Posterior cingulate gyrus (tissue), 11 donors: ENCODE measurements at regions not wholly inside any gene's neighbourhood (a gene's known extent, or its start where the extent isn't known, plus 50 kb on each side); places are given as distances from the start of the nearest gene placed in this dataset.

ENCODE experiments used
- DNase-seq, 10 donors: peaks; one replicate each; pipeline versions ENCODE4 v3.0.0 to v3.0.0-alpha.2; 2020 to 2021; ENCODE audit warnings: mixed read lengths in 3 of 10
- intact Hi-C: fragments of 100-400 bp; cut with DNase I; formaldehyde crosslinking; loops from one replicate; pipeline ENCODE4 v1.15.1; 2023

GRCh38 chr2:223500709-223501108 is 101.5 kb downstream of the SCG2 start:
- no peak for DNase-seq
- intact Hi-C loops, result no loop called here

- intact Hi-C loops, result no loop called here
- DNase-seq, result no peak
Observed at GRCh38 chr2:223501641-223502040, 100.5 kb downstream of the SCG2 start.

- no peak for DNase-seq
- intact Hi-C loops, result no loop called here
Observed at GRCh38 chr2:223503746-223504145, 98.4 kb downstream of the SCG2 start.

DNA sequence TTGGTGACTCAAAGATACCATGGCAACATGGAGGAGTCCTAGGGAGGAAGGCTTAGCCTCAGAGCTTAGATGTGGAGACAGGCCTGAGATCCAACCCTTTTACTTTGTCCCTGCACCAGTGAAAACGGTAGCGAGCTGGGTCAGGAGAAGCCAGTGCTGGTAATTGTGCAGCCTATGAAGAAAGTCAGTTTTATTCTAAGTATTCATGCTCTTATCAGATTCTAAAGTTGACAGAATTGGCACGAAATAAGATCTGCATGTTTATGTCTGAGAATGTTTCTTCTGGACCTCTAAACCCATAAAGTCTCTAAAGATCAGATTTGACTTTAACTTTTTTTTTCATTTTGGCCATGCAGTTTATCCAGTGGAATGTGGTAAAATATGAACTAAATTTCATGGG is 93.8 kb downstream of the SCG2 start:
- DNase-seq, result no peak
- intact Hi-C loops, result no loop called here

DNA sequence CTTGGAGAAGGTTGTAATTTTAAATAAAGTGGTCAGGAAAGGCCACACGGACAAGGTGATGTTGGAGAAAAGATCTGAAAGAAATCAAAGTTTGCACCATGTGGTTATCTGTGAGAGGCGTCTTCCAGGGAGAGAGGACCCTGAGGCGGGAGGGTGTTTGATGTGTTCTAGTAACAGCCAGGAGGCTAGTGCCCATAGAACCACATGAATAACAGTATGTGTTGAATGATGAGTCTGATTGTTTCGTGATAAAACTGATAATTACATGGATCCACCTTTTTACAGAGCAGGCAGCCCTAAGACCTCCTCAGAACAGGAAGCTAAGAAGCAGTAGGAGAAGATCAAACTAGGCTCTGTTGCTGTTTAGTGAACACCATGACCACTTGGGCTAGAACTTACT is 91.4 kb downstream of the SCG2 start:
- DNase-seq, result no peak
- intact Hi-C loops, result no loop called here

GRCh38 chr2:223511168-223511567 is 91.0 kb downstream of the SCG2 start:
- peak in 2 of 10 donors; percentile 56 to 60 for DNase-seq
- intact Hi-C loops, result no loop called here

DNA sequence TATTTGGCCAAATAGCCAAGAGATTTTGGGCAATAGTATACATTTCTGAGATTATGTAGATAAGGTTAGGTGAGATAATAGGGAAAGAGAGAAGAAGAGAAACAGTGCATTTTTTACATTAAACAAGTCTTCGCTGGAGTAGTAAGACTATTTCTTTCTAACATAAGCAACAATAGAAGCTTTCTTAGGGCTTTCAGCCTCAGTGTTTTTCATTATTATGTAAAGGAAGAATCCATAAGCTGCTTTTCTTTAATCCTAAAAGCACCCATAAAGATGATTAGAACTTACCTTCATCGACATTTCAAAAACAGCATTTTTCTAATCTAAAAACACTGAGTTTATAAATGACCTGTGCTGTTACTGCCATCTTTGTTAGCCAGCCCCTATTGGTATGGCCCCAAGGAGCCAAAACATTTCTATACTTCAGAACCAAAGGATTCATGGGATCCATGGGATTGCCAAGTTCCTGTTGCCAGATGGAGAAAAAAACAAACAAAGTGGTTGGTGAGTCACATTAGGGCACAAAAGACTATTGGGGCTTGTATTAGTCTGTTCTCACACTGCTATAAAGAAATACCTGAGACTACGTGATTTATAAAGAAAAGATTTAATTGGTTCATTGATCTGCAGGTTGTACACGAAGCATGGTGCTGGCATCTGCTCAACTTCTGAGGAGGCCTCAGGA is 88.2 kb downstream of the SCG2 start:
- DNase-seq, result no peak
- intact Hi-C loops, result no loop called here

DNA sequence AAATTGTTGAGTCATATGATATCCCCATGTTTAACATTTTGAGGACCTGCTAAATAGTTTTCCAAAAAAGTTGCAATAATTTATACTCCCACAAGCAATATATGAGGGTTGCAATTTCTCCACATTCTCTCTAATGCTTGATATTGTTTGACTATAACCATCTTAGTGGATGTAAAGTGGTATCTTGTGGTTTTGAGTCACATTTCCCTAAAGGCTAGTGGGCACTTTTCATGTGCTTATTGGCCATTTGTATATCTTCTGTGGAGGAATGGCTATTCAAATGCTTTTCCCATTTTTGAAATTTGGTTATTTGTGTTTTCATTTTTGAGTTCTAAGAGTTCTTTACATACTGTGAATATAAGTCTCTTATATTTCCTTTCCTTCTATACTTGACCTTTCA is 82.7 kb downstream of the SCG2 start:
- intact Hi-C loops, result no loop called here
- no peak for DNase-seq

- intact Hi-C loops, result no loop called here
- no peak for DNase-seq
Observed at GRCh38 chr2:223522796-223523195, 79.4 kb downstream of the SCG2 start.

DNA sequence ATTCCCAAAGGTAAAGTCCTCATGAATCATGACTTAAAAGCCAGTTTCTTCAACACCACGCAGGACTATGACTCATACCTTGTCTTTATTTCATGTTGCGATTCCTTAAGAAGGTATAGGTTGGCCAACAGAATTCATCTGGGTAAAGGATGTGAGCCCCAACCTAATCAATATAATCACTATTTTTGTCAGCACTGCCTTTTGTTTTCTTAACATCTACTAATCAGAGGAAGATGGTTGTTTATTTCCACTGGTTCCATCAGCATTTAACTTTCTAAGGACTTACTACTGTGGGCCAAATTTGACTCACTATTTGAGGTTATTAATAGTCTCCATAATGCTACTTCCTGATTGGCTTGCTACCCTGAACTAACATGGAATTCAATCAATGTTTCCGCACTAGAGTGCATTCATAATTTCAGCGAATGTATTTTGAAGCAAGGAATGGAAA is 78.6 kb downstream of the SCG2 start:
- DNase-seq, result no peak
- intact Hi-C loops, result no loop called here

DNA sequence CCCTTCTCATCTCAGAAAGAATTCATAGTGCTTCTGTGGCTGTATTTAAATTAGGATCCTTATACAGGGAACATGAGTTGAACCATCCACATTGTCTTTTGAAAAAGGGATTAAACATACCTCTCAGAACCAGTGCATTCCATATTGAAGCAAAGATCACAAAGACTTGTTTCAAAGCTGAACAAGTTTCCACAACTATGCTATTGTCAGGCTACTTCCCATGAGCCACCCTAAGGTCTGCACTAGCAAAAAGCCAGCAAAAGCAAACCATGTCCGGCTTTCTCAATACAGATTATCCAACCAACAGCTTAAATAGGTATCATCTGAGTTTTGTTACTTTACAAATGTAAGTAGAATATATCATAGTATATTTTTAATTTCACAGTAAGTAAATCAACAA is 78.1 kb downstream of the SCG2 start:
- intact Hi-C loops, result no loop called here

DNA sequence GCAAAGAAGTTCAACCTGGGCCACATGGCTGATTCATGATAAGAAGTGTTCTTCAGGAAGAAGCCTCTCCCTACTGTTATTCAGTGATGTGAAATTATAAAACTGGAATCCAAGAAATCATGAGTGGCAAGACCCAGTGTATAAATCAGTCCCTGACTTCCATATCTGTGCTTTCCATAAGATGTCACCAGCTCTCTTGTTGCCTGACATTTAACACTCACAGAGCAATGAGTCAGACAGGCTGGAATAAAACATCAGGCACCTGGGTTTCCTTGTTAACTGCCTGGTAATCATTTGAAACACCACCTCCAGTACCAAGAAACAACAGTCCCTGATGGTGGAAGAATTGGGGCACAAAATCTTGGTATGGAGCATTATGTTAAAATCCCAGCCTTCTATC is 76.1 kb downstream of the SCG2 start:
- intact Hi-C loops, result no loop called here
- no peak for DNase-seq

More for the DNA sequence above, 78.1 kb downstream of the SCG2 start:
- no peak for DNase-seq

DNA sequence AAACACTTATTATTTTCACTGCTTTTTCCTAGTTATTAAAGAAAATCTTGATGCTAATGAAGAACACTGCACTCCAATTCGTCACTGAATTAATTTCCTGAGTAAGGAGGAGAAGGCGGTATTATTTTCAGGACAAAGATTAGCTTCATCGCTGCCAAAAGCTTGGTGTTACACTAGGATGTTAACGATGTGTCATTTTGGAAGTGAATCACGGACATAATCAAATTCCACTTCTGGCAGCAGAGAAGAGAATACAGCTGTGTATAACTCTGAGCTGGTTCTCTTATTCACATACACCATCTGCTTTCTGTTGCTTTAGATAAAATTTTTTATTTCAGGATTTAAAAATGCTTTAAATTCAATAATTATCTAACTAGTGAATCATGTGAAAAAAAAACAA is 74.1 kb downstream of the SCG2 start:
- no peak for DNase-seq
- intact Hi-C loops, result no loop called here

GRCh38 chr2:223529696-223530095 is 72.5 kb downstream of the SCG2 start:
- intact Hi-C loops, result no loop called here
- DNase-seq, result no peak

DNA sequence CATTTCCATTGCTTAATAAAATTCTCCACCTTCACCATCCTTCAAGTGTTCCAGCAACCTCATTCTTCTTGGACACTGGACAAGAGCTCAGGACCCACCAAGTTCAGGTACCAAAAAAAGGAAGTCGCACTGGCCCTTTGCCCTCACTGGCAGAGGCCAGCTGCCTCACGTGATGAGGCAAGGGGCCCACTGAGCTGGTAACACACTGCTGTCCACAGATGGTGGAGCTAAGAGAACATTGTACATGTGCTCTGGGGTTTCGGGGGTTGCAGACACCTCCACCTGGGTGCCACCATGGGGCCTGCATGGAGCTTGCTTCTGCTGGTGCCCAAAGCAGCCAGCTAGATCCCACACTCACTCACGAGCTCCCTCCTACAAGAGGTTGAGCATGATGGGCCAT is 71.3 kb downstream of the SCG2 start:
- intact Hi-C loops, result no loop called here
- DNase-seq, result peak in 2 of 10 donors; percentile 56 to 67

DNA sequence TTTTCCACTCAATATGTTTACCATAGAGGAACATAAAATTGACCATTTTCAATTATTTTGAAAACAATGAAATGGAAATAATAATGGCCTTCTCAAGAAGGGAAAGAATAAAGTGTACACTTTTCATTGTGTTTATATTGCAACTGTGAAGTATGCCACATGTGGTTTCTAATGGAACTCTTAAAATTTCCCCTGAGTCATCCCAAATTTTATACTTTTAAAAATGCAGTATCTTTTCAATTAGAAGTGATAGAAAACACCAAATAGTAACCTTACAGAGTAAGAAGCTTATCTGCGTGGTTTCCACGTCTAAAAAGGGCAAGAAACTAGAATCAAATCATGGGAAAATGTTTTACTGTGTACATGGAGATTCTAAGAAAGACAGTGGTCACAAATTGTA is 70.0 kb downstream of the SCG2 start:
- intact Hi-C loops, result no loop called here
- DNase-seq, result no peak

DNA sequence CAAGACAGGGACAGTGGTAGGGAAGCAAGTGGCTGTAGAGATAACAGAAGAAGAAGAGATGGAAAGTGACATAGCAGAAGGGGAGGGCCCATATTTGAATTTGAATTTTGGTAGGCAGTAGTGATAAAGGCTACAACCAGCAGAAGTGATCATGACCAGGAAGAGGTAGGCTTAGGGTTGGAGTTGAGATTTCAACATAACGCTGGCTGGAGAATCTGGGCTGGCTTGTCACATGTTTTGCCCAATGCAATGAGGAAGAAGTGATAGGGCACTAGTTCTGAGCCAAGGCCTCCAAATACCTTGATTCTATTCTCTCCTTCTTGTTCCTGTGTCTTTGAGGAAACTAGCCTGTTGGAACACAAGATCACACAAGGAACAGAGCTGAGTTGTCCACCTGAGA is 69.4 kb downstream of the SCG2 start:
- no peak for DNase-seq
- intact Hi-C loops, result no loop called here

DNA sequence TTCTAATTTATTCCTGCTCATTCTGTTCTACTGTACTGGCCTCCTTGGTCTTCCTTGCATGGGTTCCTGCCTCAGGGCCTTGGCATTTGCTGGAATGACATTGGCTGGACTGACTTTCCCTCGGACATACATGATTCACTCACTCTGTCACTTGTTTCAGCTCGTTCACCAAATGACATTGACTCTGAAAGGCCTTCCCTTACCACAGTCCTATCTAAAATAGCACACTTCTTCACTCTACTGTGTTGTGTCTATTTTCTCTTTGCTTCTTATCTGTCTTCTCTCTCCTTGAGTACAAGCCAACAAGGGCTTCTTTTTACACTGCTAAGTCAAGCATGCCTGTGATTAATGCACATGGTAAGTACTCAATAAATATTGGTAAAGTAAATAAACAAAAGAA is 65.6 kb downstream of the SCG2 start:
- no peak for DNase-seq
- intact Hi-C loops, result no loop called here

DNA sequence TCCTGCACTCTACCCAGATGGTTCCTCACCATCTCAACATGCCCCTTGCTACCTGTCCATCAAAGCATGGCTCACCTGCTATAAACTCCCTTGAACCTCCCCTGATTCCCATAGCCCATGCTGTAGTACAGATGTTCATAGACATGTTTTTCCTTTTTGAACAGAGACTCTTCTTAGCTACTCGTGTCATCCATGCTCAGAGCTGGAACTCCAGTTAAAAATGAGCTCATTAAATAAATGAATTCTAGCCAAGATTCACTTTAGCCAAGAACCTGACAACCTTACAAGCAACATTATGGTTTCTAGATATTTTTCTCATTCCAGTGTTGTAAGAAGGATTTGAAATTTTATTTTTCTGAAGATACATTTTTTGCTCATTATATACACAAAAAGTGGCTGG is 65.0 kb downstream of the SCG2 start:
- intact Hi-C loops, result no loop called here
- DNase-seq, result no peak

GRCh38 chr2:223537651-223538601 is 64.2 kb downstream of the SCG2 start:
- DNase-seq, result no peak
- intact Hi-C loops, result no loop called here

DNA sequence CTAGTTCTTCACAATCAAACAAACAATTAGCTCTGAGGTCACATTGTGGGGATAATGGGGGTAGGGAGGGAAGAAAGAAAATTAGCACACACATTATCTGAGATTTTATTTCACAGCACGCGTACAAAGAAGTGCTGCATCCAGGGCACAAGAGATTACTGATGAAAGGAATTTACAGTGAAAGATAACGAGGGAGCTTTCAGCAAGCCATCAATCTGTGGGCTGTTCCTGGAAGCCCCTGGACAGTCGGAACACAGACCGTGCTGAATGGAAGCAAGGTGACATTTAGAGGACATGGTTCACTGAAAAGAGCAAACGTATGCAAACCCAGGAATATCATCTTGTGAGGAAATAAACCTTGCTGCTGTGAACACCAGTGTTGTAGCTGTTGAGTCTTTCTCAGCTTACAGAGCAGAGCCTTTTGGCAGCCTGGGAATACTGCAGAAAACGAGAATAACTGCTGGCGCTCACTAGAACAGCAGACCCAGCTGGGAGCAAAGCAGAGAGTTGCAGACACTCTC is 63.2 kb downstream of the SCG2 start:
- DNase-seq, result peak in 6 of 10 donors; percentile 10 to 80 (median 36)
- intact Hi-C loops, result no loop called here

GRCh38 chr2:223541546-223541945 is 60.6 kb downstream of the SCG2 start:
- intact Hi-C loops, result no loop called here
- DNase-seq, result no peak
